CD4-positive, CD25-positive, alpha-beta regulatory T cell (primary cell): ENCODE measurements at regions not wholly inside any gene's neighbourhood (a gene's known extent, or its start where the extent isn't known, plus 50 kb on each side); places are given as distances from the start of the nearest gene placed in this dataset.

Source experiments
- ATAC-seq, 2 donors: fragments of 150-1000 bp; cut with Tn5 transposase; one replicate each; pipeline ENCODE4 v1.10.0; 2021; ENCODE audit warnings: low read depth in 2 of 2, moderate number of reproducible peaks in 2 of 2, moderate library complexity in 1 of 2
- DNase-seq, 3 donors: peaks; one replicate each; pipeline versions ENCODE4 v3.0.0 to v3.0.0-alpha.2; 2012 to 2022; ENCODE audit warnings: mixed read lengths in 1 of 3
- H3K27ac ChIP-seq: one replicate; pipeline ENCODE4 v1.7.0; 2013; ENCODE audit warnings: mild to moderate bottlenecking, low read length; ENCODE audit not compliant: insufficient read depth, poor library complexity, severe bottlenecking
- H3K27me3 ChIP-seq: one replicate; pipeline ENCODE4 v1.7.0; 2013; ENCODE audit warnings: low read length; ENCODE audit not compliant: control insufficient read depth, insufficient read depth
- H3K36me3 ChIP-seq: one replicate; pipeline ENCODE4 v1.7.0; 2013; ENCODE audit warnings: mild to moderate bottlenecking, low read length, moderate library complexity; ENCODE audit not compliant: control insufficient read depth, insufficient read depth
- H3K4me1 ChIP-seq: 2 replicates; pipeline ENCODE4 v1.7.0; 2013; ENCODE audit warnings: mild to moderate bottlenecking, low read length; ENCODE audit not compliant: insufficient read depth, control insufficient read depth, poor library complexity, severe bottlenecking
- H3K4me3 ChIP-seq: one replicate; pipeline ENCODE4 v1.7.0; 2013; ENCODE audit warnings: low read depth, mild to moderate bottlenecking, low read length, moderate library complexity
- H3K9me3 ChIP-seq, 2 experiments: 1 replicate in 1 of 2; 2 replicates in 1 of 2; pipeline ENCODE4 v1.7.0; 2013; ENCODE audit warnings: low read length in 2 of 2, mild to moderate bottlenecking in 1 of 2, moderate library complexity in 1 of 2; ENCODE audit not compliant: control insufficient read depth in 2 of 2
- H3K27ac Mint-ChIP-seq, 3 donors: one replicate each; pipeline ENCODE4 v1.8.0; 2020 to 2022; ENCODE audit warnings: mild to moderate bottlenecking in 3 of 3, mixed read lengths in 3 of 3, moderate library complexity in 2 of 3
- H3K27me3 Mint-ChIP-seq: one replicate; pipeline ENCODE4 v1.8.0; 2022; ENCODE audit warnings: mild to moderate bottlenecking, mixed read lengths
- H3K36me3 Mint-ChIP-seq: one replicate; pipeline ENCODE4 v1.8.0; 2020; ENCODE audit warnings: mixed read lengths
- H3K4me1 Mint-ChIP-seq, 4 donors: one replicate each; pipeline ENCODE4 v1.8.0; 2020 to 2022; ENCODE audit warnings: mixed read lengths in 4 of 4, mild to moderate bottlenecking in 1 of 4
- H3K4me3 Mint-ChIP-seq, 4 donors: one replicate each; pipeline ENCODE4 v1.8.0; 2020 to 2022; ENCODE audit warnings: mild to moderate bottlenecking in 4 of 4, mixed read lengths in 4 of 4, moderate library complexity in 3 of 4
- H3K9me3 Mint-ChIP-seq, 7 donors: one replicate each; pipeline ENCODE4 v1.8.0; 2020 to 2022; ENCODE audit warnings: mixed read lengths in 7 of 7, mild to moderate bottlenecking in 3 of 7, moderate library complexity in 2 of 7

GRCh38 chr7:124364283-124364682 lies 331.4 kb upstream of the TMEM229A start:
- Histone ChIP-seq H3K36me3 (no peaks in the 10 kb centered on the region), H3K9me3 (peaks cover 0 to 1% of the 10 kb centered on the region in 2 experiments), H3K27ac (no peak overlapping the region), H3K4me1 (no peaks in the 10 kb centered on the region), H3K27me3 (no peaks in the 10 kb centered on the region), H3K4me3 (no peak overlapping the region)
- Mint-ChIP-seq H3K4me1 (no peaks in the 10 kb centered on the region), H3K4me3 (no peak overlapping the region), H3K9me3 (peaks cover 3 to 17% (median 6%) of the 10 kb centered on the region in 7 donors), H3K27me3 (no peaks in the 10 kb centered on the region), H3K36me3 (no peaks in the 10 kb centered on the region), H3K27ac (no peak overlapping the region)
- ATAC-seq (no peak), DNase-seq (no peak)

GRCh38 chr7:124354201-124354600 lies 321.3 kb upstream of the TMEM229A start:
- ATAC-seq = no peak
- no peaks in the 10 kb centered on the region for H3K36me3 ChIP-seq
- H3K36me3 Mint-ChIP-seq = no peaks in the 10 kb centered on the region

DNA sequence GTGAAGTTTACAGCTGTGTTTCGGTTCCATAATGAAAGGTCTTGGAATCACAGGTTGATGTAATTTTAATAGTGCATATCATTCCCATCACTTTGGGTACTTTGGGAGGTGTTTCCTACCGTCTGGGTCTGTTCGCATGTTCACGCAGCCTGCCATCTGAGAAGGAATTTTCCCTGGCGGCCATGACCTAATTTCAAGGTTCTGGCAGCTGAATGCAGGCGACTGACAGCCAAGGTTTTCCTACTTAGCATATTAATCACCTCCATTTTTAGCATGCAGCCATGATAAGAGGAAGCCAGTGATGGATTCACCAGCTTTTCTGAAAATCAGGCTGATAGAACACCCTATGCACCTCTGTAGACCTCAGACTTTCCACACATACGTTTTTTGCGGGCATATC lies 319.1 kb upstream of the TMEM229A start:
- H3K4me3 Mint-ChIP-seq = no peak overlapping the region
- no peaks in the 10 kb centered on the region for H3K27me3 ChIP-seq
- H3K9me3 Mint-ChIP-seq = peaks cover 0 to 12% (median 3%) of the 10 kb centered on the region in 7 donors
- no peaks in the 10 kb centered on the region for H3K27me3 Mint-ChIP-seq
- no peak overlapping the region for H3K4me3 ChIP-seq
- H3K27ac Mint-ChIP-seq = no peak overlapping the region
- no peaks in the 10 kb centered on the region for H3K36me3 ChIP-seq
- H3K9me3 ChIP-seq = peaks cover 0 to 6% of the 10 kb centered on the region in 2 experiments
- no peaks in the 10 kb centered on the region for H3K36me3 Mint-ChIP-seq
- H3K4me1 ChIP-seq = no peaks in the 10 kb centered on the region
- DNase-seq = no peak
- ATAC-seq = no peak
- H3K4me1 Mint-ChIP-seq = no peaks in the 10 kb centered on the region
- H3K27ac ChIP-seq = no peak overlapping the region

More at GRCh38 chr7:124354201-124354600, 321.3 kb upstream of the TMEM229A start:
- no peak overlapping the region for H3K4me3 Mint-ChIP-seq
- no peak overlapping the region for H3K27ac ChIP-seq
- no peak overlapping the region for H3K27ac Mint-ChIP-seq
- peaks cover 0 to 6% (median 2%) of the 10 kb centered on the region in 7 donors for H3K9me3 Mint-ChIP-seq
- H3K4me1 ChIP-seq = no peaks in the 10 kb centered on the region
- H3K9me3 ChIP-seq = peaks cover 0 to under 1% of the 10 kb centered on the region in 2 experiments
- no peaks in the 10 kb centered on the region for H3K27me3 Mint-ChIP-seq
- H3K27me3 ChIP-seq = no peaks in the 10 kb centered on the region
- DNase-seq = no peak
- no peaks in the 10 kb centered on the region for H3K4me1 Mint-ChIP-seq
- no peak overlapping the region for H3K4me3 ChIP-seq

- peaks cover 0 to 6% of the 10 kb centered on the region in 2 experiments for H3K9me3 ChIP-seq
- no peaks in the 10 kb centered on the region for H3K36me3 ChIP-seq
- Mint-ChIP-seq H3K4me1 (no peaks in the 10 kb centered on the region), H3K36me3 (no peaks in the 10 kb centered on the region), H3K4me3 (no peak overlapping the region), H3K27ac (no peak overlapping the region), H3K27me3 (no peaks in the 10 kb centered on the region), H3K9me3 (peaks cover 4 to 25% (median 6%) of the 10 kb centered on the region in 7 donors)
- ATAC-seq (no peak), DNase-seq (no peak)
- H3K27me3 ChIP-seq = no peaks in the 10 kb centered on the region
- H3K4me1 ChIP-seq = no peaks in the 10 kb centered on the region
- no peak overlapping the region for H3K27ac ChIP-seq
- no peak overlapping the region for H3K4me3 ChIP-seq
Measured at GRCh38 chr7:124349443-124349842, 316.6 kb upstream of the TMEM229A start.

DNA sequence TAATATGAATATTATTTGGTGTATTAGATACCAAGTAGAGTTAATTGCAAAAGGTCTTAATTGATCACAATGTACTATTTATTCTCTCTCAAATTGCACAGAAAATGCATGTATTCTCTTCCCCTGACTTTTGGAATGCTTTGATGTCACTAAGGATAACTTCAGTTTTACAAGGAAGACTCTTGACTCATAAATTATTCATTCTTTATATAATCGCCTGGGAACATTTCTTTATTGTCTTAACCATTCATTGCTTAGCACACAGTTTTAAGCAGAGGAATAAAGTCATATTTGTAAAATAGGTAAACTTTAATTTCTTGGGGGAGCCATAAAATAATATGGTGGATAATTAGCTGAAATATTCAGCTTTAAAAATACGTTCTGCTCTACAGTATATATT lies 306.0 kb upstream of the TMEM229A start:
- no peak overlapping the region for H3K27ac ChIP-seq
- H3K4me3 ChIP-seq = no peak overlapping the region
- no peaks in the 10 kb centered on the region for H3K4me1 Mint-ChIP-seq
- no peaks in the 10 kb centered on the region for H3K27me3 ChIP-seq
- H3K4me1 ChIP-seq = no peaks in the 10 kb centered on the region
- H3K9me3 ChIP-seq = no peaks in the 10 kb centered on the region
- H3K36me3 ChIP-seq = no peaks in the 10 kb centered on the region
- H3K27me3 Mint-ChIP-seq = no peaks in the 10 kb centered on the region
- H3K9me3 Mint-ChIP-seq = peaks cover 0 to 8% (median 2%) of the 10 kb centered on the region in 7 donors
- no peak overlapping the region for H3K4me3 Mint-ChIP-seq
- ATAC-seq = no peak
- no peak for DNase-seq
- no peak overlapping the region for H3K27ac Mint-ChIP-seq
- H3K36me3 Mint-ChIP-seq = no peaks in the 10 kb centered on the region

- Histone ChIP-seq H3K27ac (no peak overlapping the region), H3K36me3 (no peaks in the 10 kb centered on the region), H3K4me3 (no peak overlapping the region), H3K4me1 (no peaks in the 10 kb centered on the region), H3K9me3 (no peaks in the 10 kb centered on the region), H3K27me3 (no peaks in the 10 kb centered on the region)
- H3K27ac Mint-ChIP-seq = no peak overlapping the region
- H3K27me3 Mint-ChIP-seq = no peaks in the 10 kb centered on the region
- H3K4me1 Mint-ChIP-seq = no peaks in the 10 kb centered on the region
- H3K36me3 Mint-ChIP-seq = no peaks in the 10 kb centered on the region
- no peak overlapping the region for H3K4me3 Mint-ChIP-seq
- DNase-seq (no peak), ATAC-seq (no peak)
- H3K9me3 Mint-ChIP-seq = peaks cover 0 to 17% (median 1%) of the 10 kb centered on the region in 7 donors
Measured at GRCh38 chr7:124330731-124331407, 298.0 kb upstream of the TMEM229A start.

DNA sequence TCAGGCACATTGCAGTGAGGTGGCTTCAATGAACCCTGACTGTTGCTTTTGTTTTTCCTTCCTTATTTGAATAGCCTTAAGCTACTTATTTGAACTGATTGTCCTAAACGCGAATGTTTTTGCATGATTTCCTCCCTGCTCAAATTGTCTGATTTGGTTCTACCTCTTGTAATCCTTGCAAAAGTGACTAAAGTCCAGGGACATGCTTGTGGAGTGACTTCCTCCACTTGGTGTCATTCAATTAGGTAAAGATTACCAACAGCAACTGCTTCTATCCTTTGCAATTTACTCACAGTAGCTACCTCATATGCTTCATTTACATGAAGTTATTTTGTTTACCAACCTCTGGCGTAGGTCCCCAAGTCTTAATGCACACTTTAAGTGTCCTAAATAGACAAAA lies 295.9 kb upstream of the TMEM229A start:
- no peak overlapping the region for H3K27ac Mint-ChIP-seq
- no peaks in the 10 kb centered on the region for H3K27me3 ChIP-seq
- H3K9me3 Mint-ChIP-seq = peaks cover 0 to 21% (median 3%) of the 10 kb centered on the region in 7 donors
- H3K27ac ChIP-seq = no peak overlapping the region
- H3K9me3 ChIP-seq = no peaks in the 10 kb centered on the region
- no peak overlapping the region for H3K4me3 Mint-ChIP-seq
- no peaks in the 10 kb centered on the region for H3K36me3 Mint-ChIP-seq
- DNase-seq = no peak
- no peaks in the 10 kb centered on the region for H3K4me1 ChIP-seq
- no peaks in the 10 kb centered on the region for H3K36me3 ChIP-seq
- no peaks in the 10 kb centered on the region for H3K4me1 Mint-ChIP-seq
- no peaks in the 10 kb centered on the region for H3K27me3 Mint-ChIP-seq
- no peak for ATAC-seq
- no peak overlapping the region for H3K4me3 ChIP-seq

DNA sequence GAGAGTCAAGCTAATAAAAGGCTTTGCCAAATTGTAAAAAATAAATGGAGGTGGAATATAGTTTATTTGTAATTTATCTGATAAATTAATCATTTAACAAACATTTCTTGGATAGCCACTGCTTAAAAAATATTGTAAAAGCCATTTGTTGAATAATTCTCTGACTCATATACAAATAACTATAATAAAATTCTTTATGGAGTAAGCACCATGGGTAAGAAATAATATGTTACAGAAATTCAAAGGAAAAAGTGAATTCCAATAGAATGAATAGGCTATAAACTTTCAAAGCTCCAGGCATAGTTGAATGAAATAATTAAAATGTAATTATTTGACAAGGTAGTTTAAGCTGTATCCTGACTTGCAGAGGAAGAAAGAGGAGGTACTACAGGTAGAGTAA lies 291.4 kb upstream of the TMEM229A start:
- Histone ChIP-seq H3K4me3 (no peak overlapping the region), H3K36me3 (no peaks in the 10 kb centered on the region), H3K9me3 (no peaks in the 10 kb centered on the region), H3K27me3 (no peaks in the 10 kb centered on the region), H3K27ac (no peak overlapping the region), H3K4me1 (no peaks in the 10 kb centered on the region)
- H3K27ac Mint-ChIP-seq = no peak overlapping the region
- peaks cover 3 to 31% (median 4%) of the 10 kb centered on the region in 7 donors for H3K9me3 Mint-ChIP-seq
- H3K36me3 Mint-ChIP-seq = no peaks in the 10 kb centered on the region
- no peak for DNase-seq
- H3K4me1 Mint-ChIP-seq = no peaks in the 10 kb centered on the region
- no peaks in the 10 kb centered on the region for H3K27me3 Mint-ChIP-seq
- no peak overlapping the region for H3K4me3 Mint-ChIP-seq
- no peak for ATAC-seq
